Activated T-cell treated with anti-CD3 and anti-CD28 coated beads for 24 hours (primary cell): ENCODE measurements at regions not wholly inside any gene's neighbourhood (a gene's known extent, or its start where the extent isn't known, plus 50 kb on each side); places are given as distances from the start of the nearest gene placed in this dataset.

ENCODE experiments used
- DNase-seq: peaks from one replicate; pipeline ENCODE4 v3.0.0-alpha.2; 2020; ENCODE audit warnings: low read depth

GRCh38 chr2:10985260-10985659 lies 73.5 kb downstream of the KCNF1 start:
- no peak for DNase-seq

- DNase-seq = no peak
These were observed 74.3 kb downstream of the KCNF1 start for GRCh38 chr2:10985901-10986535.

DNA sequence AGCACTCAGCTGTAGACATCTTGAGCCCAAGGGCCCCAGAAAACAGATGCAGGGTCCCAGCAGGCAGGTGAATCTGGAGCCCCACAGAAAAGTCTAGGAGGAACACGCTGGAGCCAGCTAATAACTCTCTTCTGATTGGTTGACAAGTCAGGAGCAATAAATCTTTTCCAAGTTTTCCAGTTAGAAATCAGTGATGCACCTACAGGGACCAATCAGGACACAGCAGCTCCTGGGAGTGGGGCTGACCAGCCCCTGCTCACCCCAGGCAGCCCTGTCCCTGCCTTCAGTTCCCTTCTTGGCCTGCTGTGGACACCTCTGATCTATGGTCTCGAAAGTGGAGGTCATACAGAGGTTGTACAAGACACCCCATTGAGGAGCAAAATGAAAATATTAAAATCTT lies 75.7 kb downstream of the KCNF1 start:
- DNase-seq = no peak

- no peak for DNase-seq
These were observed 76.1 kb downstream of the KCNF1 start for GRCh38 chr2:10987861-10988260.

DNA sequence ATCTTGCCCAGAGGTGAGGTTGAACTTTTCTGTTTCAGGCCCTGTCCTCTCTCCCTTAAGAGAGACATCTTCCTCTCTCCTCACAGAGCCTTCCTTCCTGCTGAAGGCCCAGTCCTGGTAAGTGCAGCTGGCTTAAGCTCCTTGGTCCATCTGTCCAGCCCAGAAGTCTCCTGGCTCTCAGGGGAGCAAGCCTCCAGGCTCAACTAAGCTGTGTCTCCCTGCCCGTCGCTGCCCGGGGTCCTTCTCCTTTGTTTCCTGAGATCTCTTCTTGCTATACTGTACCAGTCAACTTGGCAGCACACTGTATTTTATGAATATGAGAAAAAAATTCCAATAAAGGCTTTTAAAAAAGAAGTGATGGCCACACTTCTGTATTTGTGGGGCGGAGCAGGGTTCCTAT lies 77.4 kb downstream of the KCNF1 start:
- DNase-seq = no peak

DNA sequence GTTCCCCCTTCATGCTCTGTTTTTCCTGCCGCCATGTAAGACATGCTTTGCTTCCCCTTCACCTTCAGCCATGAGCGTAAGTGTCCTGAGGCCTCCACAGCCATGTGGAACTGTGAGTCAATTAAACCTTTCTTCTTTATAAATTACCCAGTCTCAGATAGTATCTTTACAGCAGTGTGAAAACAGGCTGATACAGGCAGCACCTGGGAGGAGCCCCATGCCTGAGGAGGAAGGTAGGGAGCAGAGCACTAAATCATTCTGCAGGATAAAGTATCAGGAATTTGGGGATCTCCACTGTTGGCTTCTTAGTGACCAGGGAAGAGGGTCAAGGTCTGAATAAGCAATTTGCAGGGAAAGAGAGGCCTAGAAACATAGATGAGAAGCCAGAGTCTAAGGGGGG lies 78.0 kb downstream of the KCNF1 start:
- DNase-seq = no peak

DNA sequence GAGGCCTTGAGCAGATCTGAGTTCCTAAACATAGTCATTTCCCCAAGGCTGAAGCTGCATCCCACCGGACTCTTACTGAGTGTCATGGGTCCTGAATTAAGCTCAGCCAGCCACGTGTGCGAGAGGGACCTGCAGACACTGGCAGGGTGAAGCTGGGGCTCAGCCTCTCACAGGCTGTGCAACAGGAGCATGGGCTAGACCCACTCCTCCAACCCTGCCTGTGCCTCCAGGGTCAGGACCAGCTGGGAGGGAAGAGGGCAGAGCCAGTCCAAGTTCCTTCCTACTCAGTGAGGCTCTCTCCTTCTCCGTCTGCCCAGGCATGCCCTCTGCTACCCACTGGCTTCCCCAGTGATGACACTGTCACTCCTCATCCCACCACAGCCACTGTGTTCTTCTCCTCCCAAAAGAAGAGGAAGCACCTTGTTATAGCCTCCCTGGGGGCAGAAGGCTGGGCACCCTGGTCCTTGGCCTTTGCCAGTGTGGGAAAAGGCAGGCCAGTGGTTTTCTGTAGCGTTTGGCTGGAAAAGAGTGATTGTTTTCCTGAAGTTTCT lies 78.9 kb downstream of the KCNF1 start:
- no peak for DNase-seq

- DNase-seq = no peak
These were observed 80.5 kb downstream of the KCNF1 start for GRCh38 chr2:10992023-10992791.

GRCh38 chr2:10993001-10993481 lies 81.3 kb downstream of the KCNF1 start:
- no peak for DNase-seq

DNA sequence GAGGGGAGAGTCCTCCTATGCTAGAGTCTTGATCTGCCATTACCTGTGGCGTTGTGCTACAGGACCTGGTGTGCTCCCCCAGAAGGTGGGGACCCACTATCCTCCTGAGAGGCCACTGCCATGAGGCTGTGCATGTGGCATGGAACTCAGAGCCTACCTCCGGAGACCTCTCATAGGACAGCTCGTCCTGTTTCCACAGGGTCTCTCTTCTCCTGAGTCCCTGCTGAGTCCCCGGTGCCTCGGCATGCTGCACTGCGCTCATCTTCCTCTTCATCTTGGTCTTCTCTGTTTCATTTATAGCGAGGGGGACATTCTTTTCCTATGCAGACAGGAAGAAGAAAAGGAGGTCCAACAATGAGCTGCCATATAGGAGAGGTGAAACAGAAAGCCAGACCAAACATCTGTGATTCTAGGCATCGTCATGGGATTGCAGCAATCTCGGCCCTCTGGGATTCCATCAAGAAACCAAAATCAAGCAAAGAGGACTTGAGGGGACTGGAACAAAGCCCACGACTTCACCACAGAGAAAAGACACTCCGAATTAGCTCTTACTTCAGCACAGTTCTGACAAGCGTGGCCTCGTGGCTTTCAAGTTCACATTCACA lies 83.7 kb downstream of the KCNF1 start:
- no peak for DNase-seq

DNA sequence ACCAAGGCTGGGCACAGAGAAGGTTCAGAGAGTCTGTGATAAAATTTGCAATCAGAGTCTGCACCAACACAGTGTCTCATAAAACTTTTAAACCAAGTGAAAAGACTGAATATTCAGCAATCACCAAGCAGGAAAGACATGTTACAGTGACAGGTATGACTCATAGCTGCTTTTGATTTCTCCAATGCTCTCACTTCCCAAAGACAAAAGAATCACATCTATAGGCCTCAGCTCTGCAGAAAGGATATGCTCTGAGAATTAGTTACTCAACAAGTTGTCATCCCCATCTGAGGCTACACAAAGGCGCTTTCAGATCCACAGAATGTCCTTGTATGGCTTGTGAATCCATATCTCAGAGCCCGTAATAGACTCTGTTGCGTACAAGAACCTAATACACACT lies 92.5 kb downstream of the KCNF1 start:
- DNase-seq = no peak

DNA sequence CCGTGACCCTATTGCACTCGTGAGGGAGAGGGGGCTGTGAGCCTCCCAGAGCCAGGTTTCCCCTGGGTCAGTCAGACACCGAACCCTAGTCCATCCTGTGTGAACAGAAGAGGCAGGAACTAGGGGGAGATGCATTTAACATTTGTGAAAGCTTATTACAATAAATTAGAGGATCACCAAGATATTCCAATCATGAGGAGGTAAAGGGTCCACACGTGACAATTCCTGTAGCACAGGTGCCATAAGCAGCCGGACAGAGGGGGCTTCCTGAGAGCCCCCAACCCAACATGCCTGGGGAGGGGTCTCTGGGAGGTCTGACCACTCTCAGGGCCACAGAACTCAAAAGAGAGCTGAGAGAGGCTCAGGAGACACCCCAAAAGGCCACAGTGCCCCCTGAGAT lies 93.3 kb downstream of the KCNF1 start:
- DNase-seq = no peak

- no peak for DNase-seq
These were observed 94.5 kb downstream of the KCNF1 start for GRCh38 chr2:11006191-11006590.

GRCh38 chr2:11007331-11008264 lies 95.9 kb downstream of the KCNF1 start:
- no peak for DNase-seq

DNA sequence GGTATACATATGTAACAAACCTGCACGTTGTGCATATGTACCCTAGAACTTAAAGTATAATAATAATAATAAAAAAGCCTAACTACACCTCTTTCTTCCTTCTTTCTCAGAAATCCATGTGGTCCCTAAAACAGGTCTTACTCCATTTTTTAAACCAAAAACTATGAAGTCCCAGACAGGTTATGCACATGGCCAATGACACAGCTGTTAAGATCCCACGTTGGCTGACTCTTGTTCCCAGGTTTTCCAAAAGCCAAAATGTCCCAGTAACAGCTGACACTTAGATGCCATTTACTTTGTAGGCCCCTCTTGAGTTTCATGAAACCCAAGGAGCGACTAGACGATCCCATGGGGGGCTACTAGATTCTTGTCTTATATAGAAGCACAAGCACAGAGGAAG lies 97.0 kb downstream of the KCNF1 start:
- no peak for DNase-seq

DNA sequence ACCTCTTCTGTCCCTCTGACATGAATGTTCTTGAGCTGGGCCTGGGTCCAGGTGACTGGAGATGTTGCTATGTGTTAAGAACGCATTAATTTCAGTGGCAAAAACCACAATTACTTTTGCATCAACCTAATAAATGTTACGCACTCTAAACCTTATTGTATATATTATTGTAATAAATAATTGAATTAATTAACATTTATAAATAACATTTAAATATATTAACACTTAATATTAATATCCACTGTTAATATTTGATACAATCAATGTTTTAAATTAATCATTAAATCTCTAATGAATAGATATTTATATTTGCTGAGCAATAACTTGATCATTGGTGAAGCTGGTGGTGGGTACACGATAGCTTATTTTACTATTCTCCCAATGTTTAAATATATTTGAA lies 97.4 kb downstream of the KCNF1 start:
- DNase-seq = no peak

GRCh38 chr2:11009891-11010290 lies 98.2 kb downstream of the KCNF1 start:
- DNase-seq = no peak

DNA sequence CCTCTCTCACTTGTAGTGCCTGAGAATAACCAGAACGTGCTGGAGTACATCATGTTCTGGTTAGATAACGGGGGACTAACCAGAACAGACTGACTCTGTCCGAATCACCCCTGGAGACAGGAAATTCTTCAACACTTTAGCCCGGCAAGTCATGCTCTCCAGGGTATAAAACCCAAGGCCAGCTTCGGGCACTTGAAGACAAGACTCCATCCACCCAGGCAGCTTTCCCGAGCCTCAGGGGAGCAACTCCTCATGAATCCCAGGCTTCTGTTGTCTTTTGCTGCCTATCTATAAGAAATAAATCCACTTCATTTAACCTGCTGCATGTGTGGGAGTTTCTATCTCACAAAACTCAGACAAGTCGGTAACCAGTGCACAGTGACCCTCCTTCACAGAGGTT lies 99.6 kb downstream of the KCNF1 start:
- DNase-seq = no peak

DNA sequence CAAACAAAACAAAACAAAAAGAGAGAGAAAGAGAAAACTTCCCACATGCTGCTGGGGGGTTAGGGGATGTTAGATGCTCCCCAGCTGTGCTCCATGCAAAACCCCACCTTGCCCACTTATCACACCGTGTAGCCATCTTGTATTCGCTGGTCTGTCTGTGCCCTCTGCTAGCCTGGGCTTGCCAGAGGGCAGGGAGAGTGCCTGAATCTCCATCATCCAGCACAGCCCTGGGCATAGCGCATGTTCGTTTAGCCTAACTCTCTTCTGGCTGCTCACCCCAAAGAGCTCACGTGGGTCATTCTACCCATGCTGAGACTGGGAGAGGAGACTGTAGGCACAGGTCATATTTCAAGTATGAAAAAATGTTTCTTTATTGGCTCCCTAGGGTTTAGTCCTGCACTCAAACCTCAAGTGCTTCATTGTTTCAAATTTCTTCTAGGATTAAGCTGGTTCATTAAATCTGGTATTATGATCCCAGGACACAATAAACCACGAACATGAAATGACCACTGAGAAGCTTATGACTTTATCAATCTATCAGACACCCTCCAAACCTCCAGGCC lies 100.5 kb downstream of the KCNF1 start:
- no peak for DNase-seq

DNA sequence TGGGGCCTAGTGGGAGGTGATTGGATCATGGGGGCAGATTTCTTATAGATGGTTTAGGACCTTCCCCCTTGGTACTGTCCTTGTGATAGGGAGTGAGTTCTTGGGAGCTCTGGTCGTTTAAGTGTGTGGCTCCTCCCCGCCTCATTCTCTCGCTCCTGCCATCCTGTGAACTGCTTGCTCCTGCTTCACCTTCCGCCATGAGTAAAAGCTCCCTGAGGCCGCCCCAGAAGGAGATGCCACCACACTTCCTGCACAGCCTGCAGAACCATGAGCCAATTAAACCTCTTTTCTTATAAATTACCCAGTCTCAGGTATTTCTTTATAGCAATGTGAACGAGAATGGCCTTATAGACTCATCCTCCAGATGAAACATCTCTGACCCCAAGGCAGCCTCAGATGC lies 101.5 kb downstream of the KCNF1 start:
- no peak for DNase-seq

- DNase-seq = no peak
These were observed 102.3 kb downstream of the KCNF1 start for GRCh38 chr2:11014026-11014425.
